Activated T-cell treated with anti-CD3 and anti-CD28 coated beads, Interleukin-2, amount 50 U/mL, for 1 hour (primary cell): ENCODE measurements at regions not wholly inside any gene's neighbourhood (a gene's known extent, or its start where the extent isn't known, plus 50 kb on each side); places are given as distances from the start of the nearest gene placed in this dataset.

Source experiments
- DNase-seq: peaks from one replicate; pipeline ENCODE4 v3.0.0-alpha.2; 2020

GRCh38 chr16:17532338-17532995, 61.7 kb upstream of the XYLT1 start:
- DNase-seq = no peak

- DNase-seq = peak; percentile 23
Observed at GRCh38 chr16:17529982-17530760, 59.4 kb upstream of the XYLT1 start.

- DNase-seq = no peak
Observed at GRCh38 chr16:17526956-17527937, 56.5 kb upstream of the XYLT1 start.

- DNase-seq = no peak
Observed at GRCh38 chr16:17524656-17525055, 53.9 kb upstream of the XYLT1 start.

- no peak for DNase-seq
Observed at GRCh38 chr16:17520561-17520960, 49.8 kb upstream of the XYLT1 start.
